Fibroblast of pulmonary artery (primary cell): ENCODE measurements at regions not wholly inside any gene's neighbourhood (a gene's known extent, or its start where the extent isn't known, plus 50 kb on each side); places are given as distances from the start of the nearest gene placed in this dataset.

Source experiments
- DNase-seq: peaks from one replicate; pipeline ENCODE4 v3.0.0-alpha.2; 2010; ENCODE audit warnings: low read depth
- H3K4me3 ChIP-seq: replicated peaks from 2 replicates; pipeline ENCODE4 v1.5.1; 2011; ENCODE audit warnings: low read depth, mild to moderate bottlenecking, control low read depth, low read length, moderate library complexity
- TF ChIP-seq, protein P1 (sequence below): IDR thresholded peaks from 2 replicates; pipeline ENCODE4 v1.5.1; 2011; ENCODE audit warnings: mild to moderate bottlenecking, control low read depth, low read length, inconsistent platforms; ENCODE audit errors: missing control alignments

DNA sequence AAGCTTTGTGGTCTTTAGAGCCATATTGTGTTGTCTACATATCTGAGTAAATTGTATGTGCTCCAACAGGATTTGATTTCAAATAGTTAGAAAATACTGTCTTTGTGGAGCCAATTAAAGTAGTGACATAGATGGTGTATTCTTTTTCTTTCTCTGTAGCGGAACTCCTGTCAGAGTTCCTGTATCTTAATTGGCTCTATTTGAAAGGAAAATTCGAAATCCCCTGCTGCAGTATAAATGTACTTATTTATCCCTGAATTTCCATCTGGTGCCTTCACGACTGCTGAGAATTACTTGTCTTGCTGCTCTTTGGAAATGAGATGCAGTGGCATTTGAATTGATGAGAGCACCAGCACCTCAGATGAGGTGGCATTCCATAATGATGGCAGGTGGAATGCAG, 546.7 kb upstream of the SGCD start:
- TF ChIP-seq, protein P1, sequence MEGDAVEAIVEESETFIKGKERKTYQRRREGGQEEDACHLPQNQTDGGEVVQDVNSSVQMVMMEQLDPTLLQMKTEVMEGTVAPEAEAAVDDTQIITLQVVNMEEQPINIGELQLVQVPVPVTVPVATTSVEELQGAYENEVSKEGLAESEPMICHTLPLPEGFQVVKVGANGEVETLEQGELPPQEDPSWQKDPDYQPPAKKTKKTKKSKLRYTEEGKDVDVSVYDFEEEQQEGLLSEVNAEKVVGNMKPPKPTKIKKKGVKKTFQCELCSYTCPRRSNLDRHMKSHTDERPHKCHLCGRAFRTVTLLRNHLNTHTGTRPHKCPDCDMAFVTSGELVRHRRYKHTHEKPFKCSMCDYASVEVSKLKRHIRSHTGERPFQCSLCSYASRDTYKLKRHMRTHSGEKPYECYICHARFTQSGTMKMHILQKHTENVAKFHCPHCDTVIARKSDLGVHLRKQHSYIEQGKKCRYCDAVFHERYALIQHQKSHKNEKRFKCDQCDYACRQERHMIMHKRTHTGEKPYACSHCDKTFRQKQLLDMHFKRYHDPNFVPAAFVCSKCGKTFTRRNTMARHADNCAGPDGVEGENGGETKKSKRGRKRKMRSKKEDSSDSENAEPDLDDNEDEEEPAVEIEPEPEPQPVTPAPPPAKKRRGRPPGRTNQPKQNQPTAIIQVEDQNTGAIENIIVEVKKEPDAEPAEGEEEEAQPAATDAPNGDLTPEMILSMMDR: no peak
- DNase-seq: no peak
- no peak overlapping the region for H3K4me3 ChIP-seq

DNA sequence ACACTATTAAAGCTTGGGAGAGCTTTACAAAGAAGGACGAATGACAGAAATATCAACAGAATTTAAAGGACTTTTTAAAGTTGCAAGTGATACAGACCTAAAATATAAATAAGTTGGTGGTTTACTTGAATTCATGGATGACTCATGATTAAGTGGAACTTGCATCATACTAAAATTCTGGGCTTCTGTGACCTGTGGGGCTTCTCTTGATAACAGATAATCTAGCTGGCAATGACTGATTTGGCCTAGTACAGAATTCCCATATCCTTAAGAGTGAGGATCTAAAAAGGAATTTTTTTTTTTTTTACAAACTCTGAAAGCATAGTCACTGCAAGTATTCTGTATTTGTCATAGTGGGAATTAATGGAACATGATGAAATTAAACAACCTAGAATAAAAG, 543.7 kb upstream of the SGCD start:
- H3K4me3 ChIP-seq: no peak overlapping the region
- TF ChIP-seq, protein P1: no peak
- no peak for DNase-seq

DNA sequence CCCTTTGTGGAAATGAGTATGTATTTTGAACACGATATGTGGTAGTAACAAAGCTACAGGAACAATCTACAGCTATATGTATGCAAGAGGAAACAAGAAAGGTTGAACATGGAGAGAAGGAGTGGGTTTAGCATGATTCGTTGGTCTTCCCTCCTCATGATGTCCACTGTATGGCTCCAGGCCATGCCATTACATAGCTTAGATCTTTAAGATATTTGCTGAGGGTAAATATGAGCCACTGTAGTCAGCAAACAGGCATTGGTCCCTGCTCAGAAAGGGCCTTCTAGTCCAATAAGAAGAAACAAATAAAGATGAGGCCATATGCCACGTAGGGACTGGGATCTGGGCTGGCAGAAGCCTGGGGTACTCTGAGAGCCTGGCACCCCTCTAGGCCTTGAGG, 543.2 kb upstream of the SGCD start:
- no peak overlapping the region for H3K4me3 ChIP-seq
- no peak for DNase-seq
- TF ChIP-seq, protein P1: no peak

DNA sequence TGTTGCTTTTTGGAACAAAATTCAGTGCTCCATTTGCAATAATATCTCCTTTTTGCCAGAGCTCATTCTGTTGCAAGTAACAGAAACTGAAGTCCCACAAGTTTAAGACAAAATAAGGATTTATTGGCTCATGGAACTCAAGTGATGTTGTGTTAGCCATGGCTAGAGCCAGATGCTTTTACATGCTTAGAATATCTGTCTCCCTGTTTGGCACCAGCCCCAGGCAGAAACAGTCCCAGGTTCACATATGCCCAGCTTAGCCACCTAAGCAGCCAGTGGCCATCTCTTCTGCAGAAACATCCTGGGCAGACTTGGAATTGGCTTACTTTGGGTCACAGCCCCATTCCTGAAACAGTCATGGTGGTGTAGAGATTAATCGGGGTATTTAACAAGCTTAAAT, 540.9 kb upstream of the SGCD start:
- TF ChIP-seq, protein P1: no peak
- no peak for DNase-seq
- no peak overlapping the region for H3K4me3 ChIP-seq

DNA sequence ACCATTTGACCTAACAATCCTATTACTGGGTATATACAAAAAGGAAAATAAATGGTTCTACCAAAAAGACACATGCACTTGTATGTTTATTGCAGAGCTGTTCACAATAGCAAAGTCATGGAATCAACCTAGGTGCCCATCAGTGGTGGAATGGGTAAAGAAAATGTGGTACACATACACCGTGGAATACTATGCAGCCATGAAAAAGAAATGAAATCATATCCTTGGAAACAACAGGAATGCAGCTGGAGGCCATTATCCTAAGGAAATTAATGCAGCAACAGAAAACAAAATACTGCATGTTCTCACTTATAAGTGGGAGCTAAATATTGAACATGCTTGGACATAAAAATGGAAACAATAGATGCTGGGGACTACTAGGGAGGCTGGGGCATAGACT, 534.1 kb upstream of the SGCD start:
- DNase-seq: no peak

DNA sequence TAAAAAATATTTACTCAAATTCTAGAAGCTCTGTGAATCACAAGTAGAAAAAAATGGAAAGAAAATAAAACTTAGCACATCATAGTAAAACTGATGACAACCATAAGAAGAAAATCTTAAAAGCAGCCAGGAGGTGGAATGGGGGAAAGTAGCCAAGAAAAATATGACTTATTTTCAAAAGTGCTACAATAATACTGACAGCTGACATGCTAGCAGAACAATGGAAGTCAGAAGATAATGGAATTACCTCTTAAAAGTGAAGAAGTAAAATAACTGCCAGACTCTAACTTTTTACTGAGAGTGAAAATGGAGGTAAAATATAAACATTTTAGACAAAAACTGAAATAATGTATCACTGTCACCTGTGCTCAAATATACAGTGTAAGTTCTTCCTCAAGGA, 532.2 kb upstream of the SGCD start:
- DNase-seq: peak; percentile 2
- H3K4me3 ChIP-seq: no peak overlapping the region
- TF ChIP-seq, protein P1: no peak

More for the DNA sequence above, 534.1 kb upstream of the SGCD start:
- TF ChIP-seq, protein P1: no peak
- no peak overlapping the region for H3K4me3 ChIP-seq

DNA sequence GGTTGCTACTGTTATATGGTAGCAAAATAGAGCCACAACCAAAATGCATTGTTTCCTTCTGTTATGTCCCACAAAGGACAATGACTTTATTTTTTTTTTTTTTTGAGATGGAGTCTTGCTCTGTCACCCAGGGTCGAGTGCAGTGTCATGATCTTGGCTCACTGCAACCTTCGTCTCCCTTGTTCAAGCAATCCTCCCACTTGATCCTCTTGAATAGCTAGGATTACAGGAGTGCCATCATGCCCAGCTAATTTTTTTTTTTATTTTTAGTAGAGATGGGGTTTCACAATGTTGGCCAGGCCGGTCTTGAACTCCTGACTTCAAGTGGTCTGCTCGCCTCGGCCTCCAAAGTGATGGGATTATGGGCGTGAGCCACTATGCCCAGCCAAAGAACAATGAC, 527.7 kb upstream of the SGCD start:
- no peak overlapping the region for H3K4me3 ChIP-seq
- no peak for DNase-seq
- TF ChIP-seq, protein P1: no peak
